SJCRH30 (cell line): ENCODE measurements at regions not wholly inside any gene's neighbourhood (a gene's known extent, or its start where the extent isn't known, plus 50 kb on each side); places are given as distances from the start of the nearest gene placed in this dataset.

Experiments used
- DNase-seq, 2 experiments: peaks; one replicate each; pipeline ENCODE4 v3.0.0-alpha.2; 2015 to 2020
- H3K27ac ChIP-seq: fragments of 250-450 bp; sonication (Bioruptor Pico); 2 replicates; pipeline ENCODE4 v1.5.1; 2020; ENCODE audit warnings: mild to moderate bottlenecking, moderate library complexity
- H3K27me3 ChIP-seq: fragments of 250-450 bp; sonication (Bioruptor Pico); 2 replicates; pipeline ENCODE4 v1.5.1; 2020; ENCODE audit warnings: mild to moderate bottlenecking, moderate library complexity
- H3K36me3 ChIP-seq: fragments of 250-450 bp; sonication (Bioruptor Pico); 2 replicates; pipeline ENCODE4 v1.5.1; 2020; ENCODE audit warnings: mild to moderate bottlenecking, moderate library complexity
- H3K4me1 ChIP-seq: fragments of 250-450 bp; sonication (Bioruptor Pico); 2 replicates; pipeline ENCODE4 v1.5.1; 2020; ENCODE audit warnings: mild to moderate bottlenecking, moderate library complexity
- H3K4me3 ChIP-seq: fragments of 250-450 bp; sonication (Bioruptor Pico); 2 replicates; pipeline ENCODE4 v1.5.1; 2020; ENCODE audit warnings: mild to moderate bottlenecking, moderate library complexity
- H3K9me3 ChIP-seq: fragments of 250-450 bp; sonication (Bioruptor Pico); replicated peaks from 2 replicates; pipeline ENCODE4 v1.5.1; 2020; ENCODE audit warnings: mild to moderate bottlenecking, moderate library complexity

- Histone ChIP-seq H3K9me3 (0 out of 2 replicates have a peak, but pooled peaks cover 8% of the 10 kb centered on the region), H3K36me3 (no peaks in the 10 kb centered on the region)
- DNase-seq, result no peak
Measured at GRCh38 chr5:116637149-116637740, 62.6 kb upstream of the SEMA6A start.

GRCh38 chr5:116632890-116633289 is 58.3 kb upstream of the SEMA6A start:
- H3K9me3 ChIP-seq, result 0 out of 2 replicates have a peak, but pooled peaks cover 6% of the 10 kb centered on the region
- no peaks in the 10 kb centered on the region for H3K36me3 ChIP-seq
- no peak overlapping the region for H3K4me3 ChIP-seq
- no peak overlapping the region for H3K27ac ChIP-seq
- H3K27me3 ChIP-seq, result no peaks in the 10 kb centered on the region
- DNase-seq, result no peak
- H3K4me1 ChIP-seq, result peaks cover 2% of the 10 kb centered on the region; the same call in 1 of the 2 replicates

More at GRCh38 chr5:116637149-116637740, 62.6 kb upstream of the SEMA6A start:
- peaks cover 2% of the 10 kb centered on the region; the same call in 1 of the 2 replicates for H3K4me1 ChIP-seq
- no peaks in the 10 kb centered on the region for H3K27me3 ChIP-seq
- no peak overlapping the region for H3K4me3 ChIP-seq
- H3K27ac ChIP-seq, result no peak overlapping the region

GRCh38 chr5:116631147-116631546 is 56.5 kb upstream of the SEMA6A start:
- Histone ChIP-seq H3K27ac (no peak overlapping the region), H3K4me3 (no peak overlapping the region), H3K36me3 (no peaks in the 10 kb centered on the region), H3K9me3 (0 out of 2 replicates have a peak, but pooled peaks cover 3% of the 10 kb centered on the region), H3K27me3 (no peaks in the 10 kb centered on the region), H3K4me1 (peaks cover 10% of the 10 kb centered on the region)
- DNase-seq, result no peak

- DNase-seq, result no peak
- no peaks in the 10 kb centered on the region for H3K36me3 ChIP-seq
- H3K27ac ChIP-seq, result no peak overlapping the region
- no peaks in the 10 kb centered on the region for H3K9me3 ChIP-seq
- H3K4me1 ChIP-seq, result peaks cover 17% of the 10 kb centered on the region
- no peaks in the 10 kb centered on the region for H3K27me3 ChIP-seq
- H3K4me3 ChIP-seq, result no peak overlapping the region
Measured at GRCh38 chr5:116629168-116629567, 54.5 kb upstream of the SEMA6A start.

GRCh38 chr5:116626945-116627679 is 52.5 kb upstream of the SEMA6A start:
- DNase-seq, result no peak
- Histone ChIP-seq H3K36me3 (no peaks in the 10 kb centered on the region), H3K4me1 (peaks cover 14% of the 10 kb centered on the region), H3K9me3 (no peaks in the 10 kb centered on the region), H3K27ac (no peak overlapping the region), H3K27me3 (no peaks in the 10 kb centered on the region), H3K4me3 (no peak overlapping the region)

- Histone ChIP-seq H3K27ac (peak overlapping the region; percentile 30), H3K27me3 (no peaks in the 10 kb centered on the region), H3K9me3 (no peaks in the 10 kb centered on the region), H3K4me3 (peak overlapping the region; percentile 42), H3K36me3 (no peaks in the 10 kb centered on the region), H3K4me1 (peaks cover 14% of the 10 kb centered on the region)
- peak; percentile 67 to 87 for DNase-seq
Measured at GRCh38 chr5:116626272-116626723, 51.7 kb upstream of the SEMA6A start.
